Endothelial cell (in vitro differentiated cells): ENCODE measurements at regions not wholly inside any gene's neighbourhood (a gene's known extent, or its start where the extent isn't known, plus 50 kb on each side); places are given as distances from the start of the nearest gene placed in this dataset.

Experiments
- DNase-seq: peaks from one replicate; pipeline ENCODE4 v3.0.0; 2021; ENCODE audit warnings: low spot score
- H3K27ac Mint-ChIP-seq: one replicate; pipeline ENCODE4 v1.8.0; 2021; ENCODE audit warnings: mixed read lengths, inconsistent platforms; ENCODE audit not compliant: unreplicated experiment
- H3K27me3 Mint-ChIP-seq: one replicate; pipeline ENCODE4 v1.8.0; 2021; ENCODE audit warnings: mild to moderate bottlenecking, moderate library complexity, mixed read lengths, inconsistent platforms; ENCODE audit not compliant: unreplicated experiment
- H3K36me3 Mint-ChIP-seq: one replicate; pipeline ENCODE4 v1.8.0; 2021; ENCODE audit warnings: mild to moderate bottlenecking, low read depth, mixed read lengths, inconsistent platforms; ENCODE audit not compliant: unreplicated experiment
- H3K4me1 Mint-ChIP-seq: one replicate; pipeline ENCODE4 v1.8.0; 2021; ENCODE audit warnings: mild to moderate bottlenecking, mixed read lengths, inconsistent platforms; ENCODE audit not compliant: unreplicated experiment
- H3K4me3 Mint-ChIP-seq: one replicate; pipeline ENCODE4 v1.8.0; 2021; ENCODE audit warnings: mild to moderate bottlenecking, mixed read lengths, inconsistent platforms; ENCODE audit not compliant: unreplicated experiment
- H3K9me3 Mint-ChIP-seq: one replicate; pipeline ENCODE4 v1.8.0; 2021; ENCODE audit warnings: mixed read lengths, inconsistent platforms; ENCODE audit not compliant: unreplicated experiment
- TF ChIP-seq, protein P1 (sequence below): fragments of 200-600 bp; sonication (generic); IDR thresholded peaks from one replicate; pipeline ENCODE4 v1.5.0; 2021; ENCODE audit warnings: antibody characterized with exemption; ENCODE audit not compliant: unreplicated experiment

- no peak for DNase-seq
- TF ChIP-seq, protein P1, sequence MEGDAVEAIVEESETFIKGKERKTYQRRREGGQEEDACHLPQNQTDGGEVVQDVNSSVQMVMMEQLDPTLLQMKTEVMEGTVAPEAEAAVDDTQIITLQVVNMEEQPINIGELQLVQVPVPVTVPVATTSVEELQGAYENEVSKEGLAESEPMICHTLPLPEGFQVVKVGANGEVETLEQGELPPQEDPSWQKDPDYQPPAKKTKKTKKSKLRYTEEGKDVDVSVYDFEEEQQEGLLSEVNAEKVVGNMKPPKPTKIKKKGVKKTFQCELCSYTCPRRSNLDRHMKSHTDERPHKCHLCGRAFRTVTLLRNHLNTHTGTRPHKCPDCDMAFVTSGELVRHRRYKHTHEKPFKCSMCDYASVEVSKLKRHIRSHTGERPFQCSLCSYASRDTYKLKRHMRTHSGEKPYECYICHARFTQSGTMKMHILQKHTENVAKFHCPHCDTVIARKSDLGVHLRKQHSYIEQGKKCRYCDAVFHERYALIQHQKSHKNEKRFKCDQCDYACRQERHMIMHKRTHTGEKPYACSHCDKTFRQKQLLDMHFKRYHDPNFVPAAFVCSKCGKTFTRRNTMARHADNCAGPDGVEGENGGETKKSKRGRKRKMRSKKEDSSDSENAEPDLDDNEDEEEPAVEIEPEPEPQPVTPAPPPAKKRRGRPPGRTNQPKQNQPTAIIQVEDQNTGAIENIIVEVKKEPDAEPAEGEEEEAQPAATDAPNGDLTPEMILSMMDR: no peak
- no peaks in the 10 kb centered on the region for H3K36me3 Mint-ChIP-seq
- peaks cover 10% of the 10 kb centered on the region for H3K27me3 Mint-ChIP-seq
- H3K4me3 Mint-ChIP-seq: no peak overlapping the region
- no peak overlapping the region for H3K27ac Mint-ChIP-seq
- H3K4me1 Mint-ChIP-seq: peaks cover 13% of the 10 kb centered on the region
- no peaks in the 10 kb centered on the region for H3K9me3 Mint-ChIP-seq
Observed at GRCh38 chr9:121601194-121601593, 50.2 kb upstream of the DAB2IP start.
